Transverse colon (tissue), 4 donors: ENCODE measurements at regions not wholly inside any gene's neighbourhood (a gene's known extent, or its start where the extent isn't known, plus 50 kb on each side); places are given as distances from the start of the nearest gene placed in this dataset.

Experiments used
- DNase-seq: peaks from one replicate; pipeline ENCODE4 v3.0.0-alpha.2; 2019
- H3K27ac ChIP-seq, 4 donors: fragments of 200-600 bp; sonication (generic); 2 replicates each; pipeline ENCODE4 v1.5.1; 2016 to 2018; ENCODE audit warnings: inconsistent platforms in 4 of 4
- H3K27me3 ChIP-seq: fragments of 200-600 bp; sonication (generic); 2 replicates; pipeline ENCODE4 v1.5.1; 2017; ENCODE audit warnings: inconsistent platforms
- H3K36me3 ChIP-seq, 4 donors: fragments of 200-600 bp; sonication (generic); 2 replicates each; pipeline ENCODE4 v1.5.1; 2017 to 2019; ENCODE audit warnings: inconsistent platforms in 4 of 4
- H3K4me1 ChIP-seq, 4 donors: fragments of 200-600 bp; sonication (generic); 2 replicates each; pipeline ENCODE4 v1.5.1; 2017 to 2020; ENCODE audit warnings: inconsistent platforms in 4 of 4
- H3K4me3 ChIP-seq, 4 donors: fragments of 200-600 bp; sonication (generic); 1 replicate in 1 of 4; 2 replicates in 3 of 4; pipeline versions ENCODE4 v1.5.1 to v1.6.1; 2017 to 2019; ENCODE audit warnings: inconsistent platforms in 4 of 4
- H3K9me3 ChIP-seq, 2 donors: fragments of 200-600 bp; sonication (generic); 2 replicates each; pipeline ENCODE4 v1.5.1; 2017 to 2019; ENCODE audit warnings: inconsistent platforms in 2 of 2
- EP300 ChIP-seq: sonication (generic); formaldehyde crosslinking; IDR thresholded peaks from one replicate; pipeline ENCODE4 v1.6.1; 2017; ENCODE audit warnings: antibody characterized with exemption, low read depth
- POLR2A ChIP-seq: fragments of 450-650 bp; IDR thresholded peaks from one replicate; pipeline ENCODE4 v1.6.1; 2016; ENCODE audit warnings: antibody characterized with exemption, mild to moderate bottlenecking, moderate library complexity
- POLR2AphosphoS5 ChIP-seq, 3 donors: sonication (generic); formaldehyde crosslinking; IDR thresholded peaks; one replicate each; pipeline ENCODE4 v1.6.1; 2016; ENCODE audit warnings: antibody characterized with exemption in 3 of 3
- WGBS, 2 donors: methylation state at CpG; one replicate each; pipeline ENCODE4 v1.1.5; 2018; ENCODE audit warnings: low coverage in 1 of 2; 5-methylcytosine and 5-hydroxymethylcytosine counted together
- in situ Hi-C, 4 donors: fragments of 200-750 bp; cut with MboI; loops; one replicate each; pipeline versions ENCODE4 v1.15.0 to v1.15.1; 2017; ENCODE audit warnings: low sequenced_read_pairs in 3 of 4, low pct_ligation_motif_present in 1 of 4, low pct_unique_long_range_greater_than_20kb in 1 of 4
- intact Hi-C: fragments of 100-400 bp; cut with DNase I; formaldehyde crosslinking; loops from one replicate; pipeline ENCODE4 v1.15.1; 2023; ENCODE audit warnings: low total_unique reads
- TF ChIP-seq, protein P1 (sequence below), 5 experiments: fragments of 200-600 bp in 3 of 5; fragments of 450-650 bp in 2 of 5; sonication (generic) in 3 of 5; IDR thresholded peaks; 1 replicate in 2 of 5; 2 replicates in 3 of 5; pipeline ENCODE4 v1.5.1; 2016 to 2017; ENCODE audit warnings: antibody characterized with exemption in 5 of 5, inconsistent platforms in 3 of 5, mild to moderate bottlenecking in 2 of 5, moderate library complexity in 1 of 5

DNA sequence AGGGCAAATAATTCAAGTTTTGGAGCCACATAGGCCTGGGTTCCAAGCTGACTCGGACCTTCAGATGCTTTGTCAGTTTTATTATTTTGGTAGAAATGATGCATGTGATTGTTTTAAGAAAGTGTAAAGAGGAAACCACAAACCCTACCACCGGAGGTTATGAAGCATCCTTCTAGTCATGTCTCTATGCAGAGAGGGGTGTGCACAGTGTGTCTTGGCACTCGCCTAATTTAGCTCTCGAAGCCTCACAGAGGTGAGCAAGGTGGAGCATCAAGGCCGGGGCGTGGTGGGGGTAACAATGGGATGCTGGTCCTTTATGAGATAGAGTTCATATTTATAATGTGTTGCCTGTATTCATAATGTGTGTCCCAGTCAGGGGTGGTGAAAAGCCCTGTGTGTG lies 63.7 kb upstream of the SMAD6 start:
- H3K4me3 ChIP-seq: no peak overlapping the region
- no peaks in the 10 kb centered on the region for H3K36me3 ChIP-seq
- in situ Hi-C loops (no loop called here), intact Hi-C loops (no loop called here)
- no peak overlapping the region for H3K27ac ChIP-seq
- no peaks in the 10 kb centered on the region for H3K9me3 ChIP-seq
- TF ChIP-seq EP300: no peak
- no peak for TF ChIP-seq POLR2A
- H3K4me1 ChIP-seq: no peaks in the 10 kb centered on the region
- no peak for DNase-seq
- WGBS, 2 donors: 67 to 80% methylated on average over 6 of the region's 6 CpGs
- H3K27me3 ChIP-seq: no peaks in the 10 kb centered on the region

DNA sequence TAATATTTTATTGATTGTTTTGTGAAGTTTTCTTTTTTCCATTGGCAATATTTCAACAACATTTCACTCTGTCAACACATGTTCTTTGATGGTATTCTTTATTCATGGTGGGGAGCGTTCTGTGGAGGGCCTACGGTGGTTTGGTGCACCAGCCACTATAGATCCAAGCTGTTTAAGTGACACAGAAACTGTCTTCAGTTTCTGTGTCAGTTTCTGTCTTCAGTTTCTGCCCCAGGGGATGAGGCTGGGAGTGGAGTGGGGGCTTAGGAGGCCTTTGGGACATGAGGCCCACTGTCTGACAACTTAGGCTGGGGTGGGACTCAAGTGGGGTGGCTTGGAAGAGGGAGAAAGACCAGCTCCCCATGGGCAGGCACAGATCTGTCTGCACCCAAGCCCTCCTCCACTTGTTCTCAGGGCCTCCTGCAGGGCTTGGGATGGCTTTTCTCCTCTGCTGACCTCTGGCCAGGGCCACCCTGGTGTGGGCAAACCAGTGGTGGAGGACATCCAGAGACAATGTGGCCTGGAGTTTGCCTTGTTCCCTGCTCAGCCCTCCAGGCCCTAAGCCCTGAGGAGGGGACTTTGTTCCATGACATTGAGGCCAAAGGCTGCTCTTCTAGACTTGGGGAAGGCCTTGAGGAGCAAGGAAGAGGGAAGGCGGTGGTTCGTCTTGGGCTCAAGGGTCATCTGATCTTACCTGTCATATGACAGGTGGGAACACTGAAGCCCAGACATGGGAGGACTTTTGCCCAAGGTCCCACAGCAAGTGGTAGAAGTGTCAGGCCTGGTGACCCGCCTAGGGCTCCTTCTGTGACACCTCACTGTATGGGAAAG lies 60.3 kb upstream of the SMAD6 start:
- in situ Hi-C loops (no loop called here), intact Hi-C loops (no loop called here)
- no peak for DNase-seq
- Histone ChIP-seq H3K4me3 (no peak overlapping the region), H3K4me1 (no peaks in the 10 kb centered on the region), H3K27me3 (no peaks in the 10 kb centered on the region), H3K9me3 (no peaks in the 10 kb centered on the region), H3K27ac (no peak overlapping the region), H3K36me3 (no peaks in the 10 kb centered on the region)
- WGBS, 2 donors: 88 to 93% methylated on average over 3 to 5 of the region's 5 CpGs
- TF ChIP-seq, protein P1, sequence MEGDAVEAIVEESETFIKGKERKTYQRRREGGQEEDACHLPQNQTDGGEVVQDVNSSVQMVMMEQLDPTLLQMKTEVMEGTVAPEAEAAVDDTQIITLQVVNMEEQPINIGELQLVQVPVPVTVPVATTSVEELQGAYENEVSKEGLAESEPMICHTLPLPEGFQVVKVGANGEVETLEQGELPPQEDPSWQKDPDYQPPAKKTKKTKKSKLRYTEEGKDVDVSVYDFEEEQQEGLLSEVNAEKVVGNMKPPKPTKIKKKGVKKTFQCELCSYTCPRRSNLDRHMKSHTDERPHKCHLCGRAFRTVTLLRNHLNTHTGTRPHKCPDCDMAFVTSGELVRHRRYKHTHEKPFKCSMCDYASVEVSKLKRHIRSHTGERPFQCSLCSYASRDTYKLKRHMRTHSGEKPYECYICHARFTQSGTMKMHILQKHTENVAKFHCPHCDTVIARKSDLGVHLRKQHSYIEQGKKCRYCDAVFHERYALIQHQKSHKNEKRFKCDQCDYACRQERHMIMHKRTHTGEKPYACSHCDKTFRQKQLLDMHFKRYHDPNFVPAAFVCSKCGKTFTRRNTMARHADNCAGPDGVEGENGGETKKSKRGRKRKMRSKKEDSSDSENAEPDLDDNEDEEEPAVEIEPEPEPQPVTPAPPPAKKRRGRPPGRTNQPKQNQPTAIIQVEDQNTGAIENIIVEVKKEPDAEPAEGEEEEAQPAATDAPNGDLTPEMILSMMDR (IDR thresholded peaks at IDR 0.05): no peak
- TF ChIP-seq POLR2A: no peak
- TF ChIP-seq EP300: no peak
- no peak for TF ChIP-seq POLR2AphosphoS5 (IDR thresholded peaks at IDR 0.05)

DNA sequence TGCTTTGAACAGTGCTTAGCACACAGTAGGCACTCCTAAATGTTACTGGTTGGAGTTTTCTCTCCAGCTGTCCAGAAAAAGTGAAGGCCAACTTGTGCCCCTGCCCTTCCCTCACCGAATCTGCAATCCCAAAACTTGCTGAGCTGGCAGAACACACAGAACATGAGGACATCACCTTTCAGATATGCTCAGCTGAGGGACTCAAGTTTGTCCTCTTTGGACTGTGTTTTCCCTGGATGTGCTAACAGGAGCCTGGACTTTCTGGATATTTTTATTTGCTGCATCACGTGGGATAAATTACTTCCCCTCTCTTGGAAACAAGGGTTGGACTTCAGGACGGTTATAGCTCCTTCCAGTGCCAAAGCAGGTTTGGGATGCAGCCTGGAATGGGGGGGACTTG lies 59.5 kb upstream of the SMAD6 start:
- in situ Hi-C loops: no loop called here

DNA sequence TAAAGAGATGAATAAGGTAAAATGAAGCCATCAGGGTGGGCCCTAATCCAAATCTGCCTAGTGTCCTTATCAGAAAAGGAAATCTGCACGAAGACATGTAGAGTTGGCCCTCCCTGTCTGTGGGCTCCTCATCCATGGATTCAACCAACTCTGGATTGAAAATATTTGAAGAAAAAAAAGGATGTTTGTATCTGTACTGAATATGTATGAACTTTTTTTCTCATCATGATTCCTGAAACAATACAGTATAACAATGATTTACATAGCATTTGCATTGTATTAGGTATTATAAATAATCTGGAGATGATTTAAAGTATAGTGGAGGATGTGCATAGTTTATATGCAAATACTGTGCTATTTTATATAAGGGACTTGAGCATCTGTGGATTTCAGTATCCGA lies 59.0 kb upstream of the SMAD6 start:
- Histone ChIP-seq H3K4me3 (no peak overlapping the region), H3K27ac (no peak overlapping the region), H3K36me3 (no peaks in the 10 kb centered on the region), H3K9me3 (no peaks in the 10 kb centered on the region), H3K27me3 (no peaks in the 10 kb centered on the region), H3K4me1 (no peaks in the 10 kb centered on the region)
- DNase-seq: no peak
- TF ChIP-seq EP300: no peak
- no peak for TF ChIP-seq POLR2A
- TF ChIP-seq, protein P1 (IDR thresholded peaks at IDR 0.05): no peak
- no peak for TF ChIP-seq POLR2AphosphoS5 (IDR thresholded peaks at IDR 0.05)
- 38 to 63% methylated on average over 2 of the region's 2 CpGs for WGBS, 2 donors
- intact Hi-C loops: no loop called here
- in situ Hi-C loops: no loop called here

More for the DNA sequence above, 59.5 kb upstream of the SMAD6 start:
- no peak for TF ChIP-seq POLR2A
- TF ChIP-seq EP300: no peak
- TF ChIP-seq POLR2AphosphoS5 (IDR thresholded peaks at IDR 0.05): no peak
- TF ChIP-seq, protein P1 (IDR thresholded peaks at IDR 0.05): no peak
- DNase-seq: no peak
- 38% methylated on average over 3 of the region's 3 CpGs; no CpG with 5 or more reads in 1 of the 2 donors for WGBS, 2 donors
- Histone ChIP-seq H3K27me3 (no peaks in the 10 kb centered on the region), H3K4me3 (no peak overlapping the region), H3K9me3 (no peaks in the 10 kb centered on the region), H3K36me3 (no peaks in the 10 kb centered on the region), H3K27ac (no peak overlapping the region), H3K4me1 (no peaks in the 10 kb centered on the region)
- intact Hi-C loops: no loop called here
